GM12878 (cell line): ENCODE measurements at regions not wholly inside any gene's neighbourhood (a gene's known extent, or its start where the extent isn't known, plus 50 kb on each side); places are given as distances from the start of the nearest gene placed in this dataset.

ENCODE experiments used
- ATF3 ChIP-seq: IDR thresholded peaks from 2 replicates; pipeline ENCODE4 v1.6.1; 2011; ENCODE audit warnings: low read depth, mild to moderate bottlenecking, low read length, moderate library complexity, borderline replicate concordance; ENCODE audit errors: extremely low read depth
- BACH1 ChIP-seq: fragments of 450-650 bp; IDR thresholded peaks from 2 replicates; pipeline ENCODE4 v1.6.1; 2017; ENCODE audit warnings: mild to moderate bottlenecking, borderline replicate concordance
- CBX3 ChIP-seq: fragments of 200-600 bp; sonication (generic); IDR thresholded peaks from 2 replicates; pipeline ENCODE4 v1.6.1; 2016; ENCODE audit warnings: low read depth, borderline replicate concordance
- E4F1 ChIP-seq: fragments of 450-650 bp; IDR thresholded peaks from 2 replicates; pipeline ENCODE4 v1.6.1; 2018; ENCODE audit warnings: borderline replicate concordance, mild to moderate bottlenecking; ENCODE audit not compliant: partially characterized antibody
- ELK1 ChIP-seq: IDR thresholded peaks from 2 replicates; pipeline ENCODE4 v1.6.1; 2012; ENCODE audit warnings: low read depth, low read length, improper control_type of control experiment
- EZH2 ChIP-seq: IDR thresholded peaks from 2 replicates; pipeline ENCODE4 v1.6.1; 2012; ENCODE audit warnings: low read depth, mild to moderate bottlenecking, control low read depth, inconsistent platforms, low read length, borderline replicate concordance; ENCODE audit not compliant: control insufficient read depth
- FOXM1 ChIP-seq: IDR thresholded peaks from 2 replicates; pipeline ENCODE4 v1.6.1; 2012; ENCODE audit warnings: low read depth, mild to moderate bottlenecking, inconsistent platforms, low read length, moderate library complexity
- HDAC2 ChIP-seq: fragments of 200-600 bp; sonication (generic); IDR thresholded peaks from 2 replicates; pipeline ENCODE4 v1.6.1; 2017
- HDGF ChIP-seq: fragments of 450-650 bp; IDR thresholded peaks from 2 replicates; pipeline ENCODE4 v1.6.1; 2016; ENCODE audit warnings: antibody characterized with exemption
- IRF5 ChIP-seq: fragments of 450-650 bp; IDR thresholded peaks from 2 replicates; pipeline ENCODE4 v1.6.1; 2017; ENCODE audit warnings: borderline replicate concordance
- JUNB ChIP-seq: IDR thresholded peaks from 2 replicates; pipeline ENCODE4 v1.6.1; 2016; ENCODE audit warnings: antibody characterized with exemption, mild to moderate bottlenecking
- LARP7 ChIP-seq: fragments of 450-650 bp; IDR thresholded peaks from 2 replicates; pipeline ENCODE4 v1.6.1; 2017; ENCODE audit warnings: mild to moderate bottlenecking
- NBN ChIP-seq: fragments of 450-650 bp; IDR thresholded peaks from 2 replicates; pipeline ENCODE4 v1.6.1; 2016
- RAD21 ChIP-seq: IDR thresholded peaks from 2 replicates; pipeline ENCODE4 v1.6.1; 2011; ENCODE audit warnings: mild to moderate bottlenecking, low read depth, low read length, moderate library complexity; ENCODE audit not compliant: insufficient read depth
- RBBP5 ChIP-seq: fragments of 200-600 bp; sonication (generic); conservative IDR thresholded peaks from 2 replicates; pipeline ENCODE4 v1.6.1; 2016
- SIX5 ChIP-seq: IDR thresholded peaks from 2 replicates; pipeline ENCODE4 v1.6.1; 2011; ENCODE audit warnings: mild to moderate bottlenecking, low read depth, low read length, moderate library complexity; ENCODE audit not compliant: severe bottlenecking
- SKIL ChIP-seq: fragments of 450-650 bp; IDR thresholded peaks from 2 replicates; pipeline ENCODE4 v1.6.1; 2017; ENCODE audit warnings: mild to moderate bottlenecking, low read depth, inconsistent platforms; ENCODE audit not compliant: poor library complexity, severe bottlenecking
- TAF1 ChIP-seq: IDR thresholded peaks from 2 replicates; pipeline ENCODE4 v1.6.1; 2011; ENCODE audit warnings: mild to moderate bottlenecking, low read depth, low read length, borderline replicate concordance
- TARDBP ChIP-seq: IDR thresholded peaks from 2 replicates; pipeline ENCODE4 v1.6.1; 2016; ENCODE audit warnings: borderline replicate concordance
- TBL1XR1 ChIP-seq: IDR thresholded peaks from 2 replicates; pipeline ENCODE4 v1.6.1; 2012; ENCODE audit warnings: low read depth, low read length, improper control_type of control experiment
- TCF12 ChIP-seq: IDR thresholded peaks from 2 replicates; pipeline ENCODE4 v1.6.1; 2011; ENCODE audit warnings: low read depth, mild to moderate bottlenecking, low read length
- USF2 ChIP-seq: IDR thresholded peaks from 2 replicates; pipeline ENCODE4 v1.6.1; 2011; ENCODE audit warnings: low read depth, low read length, improper control_type of control experiment, borderline replicate concordance

- no peak for TF ChIP-seq USF2
- peak; percentile 82; the same call in 1 of the 2 replicates for TF ChIP-seq HDGF
- TF ChIP-seq RAD21: peak; percentile 35
- TF ChIP-seq RBBP5: no peak
- no peak for TF ChIP-seq EZH2
- no peak; the same call in 1 of the 2 replicates for TF ChIP-seq TBL1XR1
- TF ChIP-seq CBX3: no peak
- no peak for TF ChIP-seq ELK1
- no peak for TF ChIP-seq TCF12
- no peak; the same call in 1 of the 2 replicates for TF ChIP-seq NBN
- TF ChIP-seq SKIL: no peak
- 0 out of 2 replicates have a peak, but pooled peaks have one; percentile 66 for TF ChIP-seq TARDBP
- no peak for TF ChIP-seq E4F1
- 0 out of 2 replicates have a peak, but pooled peaks have one; percentile 16 for TF ChIP-seq JUNB
- TF ChIP-seq TAF1: no peak
- no peak for TF ChIP-seq HDAC2
- TF ChIP-seq ATF3: no peak
- peak; percentile 61 for TF ChIP-seq LARP7
- TF ChIP-seq IRF5: no peak
- no peak for TF ChIP-seq SIX5
- no peak for TF ChIP-seq FOXM1
- no peak for TF ChIP-seq BACH1
Observed at GRCh38 chr1:234961456-234962339, 166.9 kb downstream of the TOMM20 start (continued).
